ENCODE measurements at regions not wholly inside any gene's neighbourhood (a gene's known extent, or its start where the extent isn't known, plus 50 kb on each side); places are given as distances from the start of the nearest gene placed in this dataset.

GRCh38 chr15:79208179-79208578 is 74.3 kb upstream of the ANKRD34C start:
- H3K36me3 Mint-ChIP-seq (ENCODE audit: low read depth): no peaks in the 10 kb centered on the region
- intact Hi-C loops (cut with micrococcal nuclease): no loop called here
- H3K4me1 Mint-ChIP-seq (ENCODE audit: low read depth): no peaks in the 10 kb centered on the region
- H3K27me3 Mint-ChIP-seq: peaks cover 21% of the 10 kb centered on the region
- no peak for TF ChIP-seq CTCF (IDR thresholded peaks at IDR 0.05)
- H3K4me3 Mint-ChIP-seq: no peak overlapping the region
- ATAC-seq (no peak), DNase-seq (no peak)
- no peaks in the 10 kb centered on the region for H3K9me3 Mint-ChIP-seq
- ChIA-PET POLR2A (no interaction called here), CTCF (interaction anchor here (0.9 to 1.3 kb wide), 3 partner anchors 23 to 180 kb away, joined by 3 to 4 read pairs (median 4); no protein-coding TSS in a partner anchor)
- no peak overlapping the region for H3K27ac Mint-ChIP-seq

- peaks cover 25% of the 10 kb centered on the region for H3K27me3 Mint-ChIP-seq
- H3K4me1 Mint-ChIP-seq (ENCODE audit: low read depth): no peaks in the 10 kb centered on the region
These were observed 75.6 kb upstream of the ANKRD34C start for GRCh38 chr15:79206940-79207339.

GRCh38 chr15:79204886-79205675 is 77.4 kb upstream of the ANKRD34C start:
- Mint-ChIP-seq H3K36me3 (ENCODE audit: low read depth) (no peaks in the 10 kb centered on the region), H3K4me1 (ENCODE audit: low read depth) (no peaks in the 10 kb centered on the region), H3K9me3 (no peaks in the 10 kb centered on the region), H3K4me3 (no peak overlapping the region), H3K27me3 (peaks cover 23% of the 10 kb centered on the region), H3K27ac (no peak overlapping the region)
- ChIA-PET CTCF (interaction anchor here (2.8 kb wide), 1 partner anchor 20 kb away, joined by 13 read pairs; no protein-coding TSS in a partner anchor), POLR2A (no interaction called here)
- ATAC-seq: no peak
- intact Hi-C loops (cut with micrococcal nuclease): no loop called here
- DNase-seq: no peak
- no peak for TF ChIP-seq CTCF (IDR thresholded peaks at IDR 0.05)

More at GRCh38 chr15:79206940-79207339, 75.6 kb upstream of the ANKRD34C start:
- ATAC-seq (no peak), DNase-seq (no peak)
- no peak for TF ChIP-seq CTCF (IDR thresholded peaks at IDR 0.05)
- POLR2A ChIA-PET: no interaction called here
- CTCF ChIA-PET: interaction anchor here (0.9 to 2.8 kb wide), 3 partner anchors 22 to 389 kb away, joined by 3 to 13 read pairs (median 3); no protein-coding TSS in a partner anchor
- H3K9me3 Mint-ChIP-seq: no peaks in the 10 kb centered on the region
- H3K4me3 Mint-ChIP-seq: no peak overlapping the region
- H3K27ac Mint-ChIP-seq: no peak overlapping the region
- intact Hi-C loops (cut with micrococcal nuclease): no loop called here
- H3K36me3 Mint-ChIP-seq (ENCODE audit: low read depth): no peaks in the 10 kb centered on the region

GRCh38 chr15:79198461-79198860 is 84.1 kb upstream of the ANKRD34C start:
- CTCF ChIA-PET: no interaction called here
- DNase-seq: no peak
- Mint-ChIP-seq H3K4me3 (no peak overlapping the region), H3K27me3 (peaks cover 7% of the 10 kb centered on the region), H3K4me1 (ENCODE audit: low read depth) (no peaks in the 10 kb centered on the region), H3K27ac (no peak overlapping the region), H3K9me3 (no peaks in the 10 kb centered on the region), H3K36me3 (ENCODE audit: low read depth) (no peaks in the 10 kb centered on the region)
- intact Hi-C loops (cut with micrococcal nuclease): no loop called here
- POLR2A ChIA-PET: no interaction called here
- ATAC-seq: no peak
- no peak for TF ChIP-seq CTCF (IDR thresholded peaks at IDR 0.05)

- no peak for TF ChIP-seq CTCF (IDR thresholded peaks at IDR 0.05)
- ATAC-seq (no peak), DNase-seq (no peak)
- Mint-ChIP-seq H3K27me3 (peaks cover 7% of the 10 kb centered on the region), H3K4me1 (ENCODE audit: low read depth) (no peaks in the 10 kb centered on the region), H3K36me3 (ENCODE audit: low read depth) (no peaks in the 10 kb centered on the region), H3K4me3 (no peak overlapping the region), H3K27ac (no peak overlapping the region), H3K9me3 (no peaks in the 10 kb centered on the region)
- ChIA-PET CTCF (no interaction called here), POLR2A (no interaction called here)
- intact Hi-C loops (cut with micrococcal nuclease): no loop called here
These were observed 85.2 kb upstream of the ANKRD34C start for GRCh38 chr15:79197285-79197684.

All from activated CD8-positive, alpha-beta T cell treated with anti-CD3 and anti-CD28 coated beads for 36 hours (primary cell).